ENCODE measurements at regions not wholly inside any gene's neighbourhood (a gene's known extent, or its start where the extent isn't known, plus 50 kb on each side); places are given as distances from the start of the nearest gene placed in this dataset.

GRCh38 chr6:122165014-122165413, 234.4 kb upstream of the HSF2 start (continued):
- no peak for TF ChIP-seq ZNF687 (IDR thresholded peaks at IDR 0.05)
- TF ChIP-seq MEF2B (IDR thresholded peaks at IDR 0.05; ENCODE audit: partially characterized antibody, poor library complexity, severe bottlenecking) = no peak
- no peak for TF ChIP-seq EZH2 (IDR thresholded peaks at IDR 0.05; ENCODE audit: borderline replicate concordance, control insufficient read depth, low read depth, low read length)

DNA sequence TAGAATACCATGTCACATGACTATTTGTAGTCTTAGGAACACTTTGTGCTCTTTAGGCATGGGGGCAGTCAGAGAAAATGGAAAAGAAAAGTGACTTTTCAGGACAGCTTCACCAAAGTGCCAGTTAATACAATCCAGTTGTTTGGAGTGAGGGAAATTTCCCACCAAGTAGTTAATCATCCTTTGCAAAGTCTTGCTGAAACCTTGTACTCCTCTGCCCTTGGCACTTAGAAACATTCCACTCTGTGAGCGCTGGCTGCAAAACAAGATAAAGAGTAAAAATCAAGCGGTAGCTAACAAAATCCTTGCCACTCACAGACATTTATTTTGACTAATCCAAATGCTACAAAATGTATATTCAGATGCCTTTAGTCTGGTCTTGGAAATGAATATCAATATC, 229.2 kb upstream of the HSF2 start:
- no peaks in the 10 kb centered on the region for H3K79me2 ChIP-seq (ENCODE audit: control insufficient read depth, insufficient read depth, low read length)
- H3K9ac ChIP-seq (ENCODE audit: control insufficient read depth, insufficient read depth, low read length) = no peak overlapping the region
- intact Hi-C loops (cut with micrococcal nuclease; ENCODE audit: unreplicated experiment) (no loop called here), in situ Hi-C loops (cut with MboI) (no loop called here)
- POLR2A ChIA-PET = no interaction called here
- CTCF ChIA-PET = no interaction called here
- no TSS peak for BruUV-seq (replicated peaks)
- no peak overlapping the region for H3K4me3 ChIP-seq
- RAD21 ChIA-PET (ENCODE audit: unreplicated experiment) = no interaction called here
- 47% methylated on average over 2 of the region's 2 CpGs for WGBS (ENCODE audit: insufficient coverage, insufficient replicate concordance, low lambda C conversion rate, missing lambda C conversion rate)
- no peak for DNase-seq (ENCODE audit: low read depth, low spot score)
- H3K4me1 ChIP-seq (ENCODE audit: control insufficient read depth, insufficient read depth, low read length) = no peaks in the 10 kb centered on the region
- no peaks in the 10 kb centered on the region for H3K9me3 ChIP-seq (replicated peaks; ENCODE audit: control insufficient read depth, insufficient read depth, low read length)
- no peaks in the 10 kb centered on the region for H3K27me3 ChIP-seq (replicated peaks in 1 of 2; ENCODE audit: control insufficient read depth in 2 of 2, insufficient read depth in 2 of 2, low read length in 1 of 2)
- no peaks in the 10 kb centered on the region for H4K20me1 ChIP-seq (ENCODE audit: control insufficient read depth, insufficient read depth)
- SMC1A ChIA-PET (ENCODE audit: uncharacterized antibody, unreplicated experiment) = interaction anchor here (1.9 kb wide), 1 partner anchor 14 kb away, joined by 5 read pairs; no protein-coding TSS in a partner anchor
- no peaks in the 10 kb centered on the region for H3K36me3 ChIP-seq (ENCODE audit: control insufficient read depth in 2 of 2, insufficient read depth in 2 of 2, low read length in 1 of 2)
- no peak overlapping the region for H3K27ac ChIP-seq (ENCODE audit: control insufficient read depth, insufficient read depth)
- H3K4me2 ChIP-seq (ENCODE audit: control insufficient read depth, insufficient read depth) = no peak overlapping the region
- ATAC-seq = no peak
- no peak for FAIRE-seq
- no peak overlapping the region for H2AFZ ChIP-seq (ENCODE audit: control insufficient read depth, low read depth, low read length)
- no peak for TF ChIP-seq CHD1 (IDR thresholded peaks at IDR 0.05; ENCODE audit: low read depth, low read length)
- TF ChIP-seq, protein P1, sequence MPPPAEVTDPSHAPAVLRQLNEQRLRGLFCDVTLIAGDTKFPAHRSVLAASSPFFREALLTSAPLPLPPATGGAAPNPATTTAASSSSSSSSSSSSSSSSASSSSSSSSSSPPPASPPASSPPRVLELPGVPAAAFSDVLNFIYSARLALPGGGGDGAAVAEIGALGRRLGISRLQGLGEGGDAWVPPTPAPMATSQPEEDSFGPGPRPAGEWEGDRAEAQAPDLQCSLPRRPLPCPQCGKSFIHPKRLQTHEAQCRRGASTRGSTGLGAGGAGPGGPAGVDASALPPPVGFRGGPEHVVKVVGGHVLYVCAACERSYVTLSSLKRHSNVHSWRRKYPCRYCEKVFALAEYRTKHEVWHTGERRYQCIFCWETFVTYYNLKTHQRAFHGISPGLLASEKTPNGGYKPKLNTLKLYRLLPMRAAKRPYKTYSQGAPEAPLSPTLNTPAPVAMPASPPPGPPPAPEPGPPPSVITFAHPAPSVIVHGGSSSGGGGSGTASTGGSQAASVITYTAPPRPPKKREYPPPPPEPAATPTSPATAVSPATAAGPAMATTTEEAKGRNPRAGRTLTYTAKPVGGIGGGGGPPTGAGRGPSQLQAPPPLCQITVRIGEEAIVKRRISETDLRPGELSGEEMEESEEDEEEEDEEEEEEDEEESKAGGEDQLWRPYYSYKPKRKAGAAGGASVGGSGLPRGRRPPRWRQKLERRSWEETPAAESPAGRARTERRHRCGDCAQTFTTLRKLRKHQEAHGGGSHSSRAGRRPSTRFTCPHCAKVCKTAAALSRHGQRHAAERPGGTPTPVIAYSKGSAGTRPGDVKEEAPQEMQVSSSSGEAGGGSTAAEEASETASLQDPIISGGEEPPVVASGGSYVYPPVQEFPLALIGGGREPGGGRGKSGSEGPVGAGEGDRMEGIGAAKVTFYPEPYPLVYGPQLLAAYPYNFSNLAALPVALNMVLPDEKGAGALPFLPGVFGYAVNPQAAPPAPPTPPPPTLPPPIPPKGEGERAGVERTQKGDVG (CRISPR knock-in tag; IDR thresholded peaks at IDR 0.05) = no peak
- TF ChIP-seq ZNF24 (IDR thresholded peaks at IDR 0.05) = no peak
- TF ChIP-seq ZBTB11 (CRISPR knock-in tag; IDR thresholded peaks at IDR 0.05) = no peak
- TF ChIP-seq, protein P2, sequence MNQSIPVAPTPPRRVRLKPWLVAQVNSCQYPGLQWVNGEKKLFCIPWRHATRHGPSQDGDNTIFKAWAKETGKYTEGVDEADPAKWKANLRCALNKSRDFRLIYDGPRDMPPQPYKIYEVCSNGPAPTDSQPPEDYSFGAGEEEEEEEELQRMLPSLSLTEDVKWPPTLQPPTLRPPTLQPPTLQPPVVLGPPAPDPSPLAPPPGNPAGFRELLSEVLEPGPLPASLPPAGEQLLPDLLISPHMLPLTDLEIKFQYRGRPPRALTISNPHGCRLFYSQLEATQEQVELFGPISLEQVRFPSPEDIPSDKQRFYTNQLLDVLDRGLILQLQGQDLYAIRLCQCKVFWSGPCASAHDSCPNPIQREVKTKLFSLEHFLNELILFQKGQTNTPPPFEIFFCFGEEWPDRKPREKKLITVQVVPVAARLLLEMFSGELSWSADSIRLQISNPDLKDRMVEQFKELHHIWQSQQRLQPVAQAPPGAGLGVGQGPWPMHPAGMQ (IDR thresholded peaks at IDR 0.05; ENCODE audit: borderline replicate concordance) = no peak

Measured in GM12878 (cell line).